RWPE2 (cell line): ENCODE measurements at regions not wholly inside any gene's neighbourhood (a gene's known extent, or its start where the extent isn't known, plus 50 kb on each side); places are given as distances from the start of the nearest gene placed in this dataset.

Source experiments
- ATAC-seq: fragments of 200-7000 bp; cut with Tn5 transposase; 3 replicates; pipeline ENCODE4 v1.9.1; 2021; ENCODE audit warnings: low read depth
- DNase-seq: peaks from one replicate; pipeline ENCODE4 v3.0.0-alpha.2; 2020; ENCODE audit warnings: low spot score
- H3K27ac ChIP-seq: fragments of 450-650 bp; 2 replicates; pipeline ENCODE4 v1.5.1; 2017; ENCODE audit warnings: mild to moderate bottlenecking; ENCODE audit not compliant: poor library complexity, severe bottlenecking
- H3K27me3 ChIP-seq: fragments of 250-450 bp; sonication (Bioruptor Pico); 2 replicates; pipeline ENCODE4 v1.5.1; 2021; ENCODE audit warnings: mild to moderate bottlenecking, moderate library complexity; ENCODE audit not compliant: insufficient read depth, poor library complexity, severe bottlenecking
- H3K36me3 ChIP-seq: fragments of 250-450 bp; sonication (Bioruptor Pico); 2 replicates; pipeline ENCODE4 v1.5.1; 2020; ENCODE audit warnings: low read depth, mild to moderate bottlenecking, moderate library complexity
- H3K4me1 ChIP-seq: fragments of 250-450 bp; sonication (Bioruptor Pico); 2 replicates; pipeline ENCODE4 v1.5.1; 2021; ENCODE audit warnings: mild to moderate bottlenecking, moderate library complexity; ENCODE audit not compliant: insufficient read depth, poor library complexity, severe bottlenecking
- H3K4me3 ChIP-seq: fragments of 250-450 bp; sonication (Bioruptor Pico); 2 replicates; pipeline ENCODE4 v1.5.1; 2021; ENCODE audit warnings: mild to moderate bottlenecking, moderate library complexity; ENCODE audit not compliant: severe bottlenecking
- H3K9me3 ChIP-seq: fragments of 250-450 bp; sonication (Bioruptor Pico); 2 replicates; pipeline ENCODE4 v1.5.1; 2021; ENCODE audit warnings: mild to moderate bottlenecking, moderate library complexity; ENCODE audit not compliant: severe bottlenecking
- TF ChIP-seq, protein P1 (sequence below): fragments of 450-650 bp; IDR thresholded peaks from one replicate; pipeline ENCODE4 v1.5.1; 2017; ENCODE audit warnings: mild to moderate bottlenecking, moderate library complexity; ENCODE audit not compliant: poor library complexity, severe bottlenecking

GRCh38 chr3:130255442-130255841, 90.0 kb upstream of the COL6A5 start:
- Histone ChIP-seq H3K4me3 (no peak overlapping the region), H3K4me1 (no peaks in the 10 kb centered on the region), H3K36me3 (no peaks in the 10 kb centered on the region), H3K9me3 (no peaks in the 10 kb centered on the region), H3K27me3 (peaks cover 9% of the 10 kb centered on the region), H3K27ac (no peak overlapping the region)
- no peak for DNase-seq
- no peak for ATAC-seq
- TF ChIP-seq, protein P1, sequence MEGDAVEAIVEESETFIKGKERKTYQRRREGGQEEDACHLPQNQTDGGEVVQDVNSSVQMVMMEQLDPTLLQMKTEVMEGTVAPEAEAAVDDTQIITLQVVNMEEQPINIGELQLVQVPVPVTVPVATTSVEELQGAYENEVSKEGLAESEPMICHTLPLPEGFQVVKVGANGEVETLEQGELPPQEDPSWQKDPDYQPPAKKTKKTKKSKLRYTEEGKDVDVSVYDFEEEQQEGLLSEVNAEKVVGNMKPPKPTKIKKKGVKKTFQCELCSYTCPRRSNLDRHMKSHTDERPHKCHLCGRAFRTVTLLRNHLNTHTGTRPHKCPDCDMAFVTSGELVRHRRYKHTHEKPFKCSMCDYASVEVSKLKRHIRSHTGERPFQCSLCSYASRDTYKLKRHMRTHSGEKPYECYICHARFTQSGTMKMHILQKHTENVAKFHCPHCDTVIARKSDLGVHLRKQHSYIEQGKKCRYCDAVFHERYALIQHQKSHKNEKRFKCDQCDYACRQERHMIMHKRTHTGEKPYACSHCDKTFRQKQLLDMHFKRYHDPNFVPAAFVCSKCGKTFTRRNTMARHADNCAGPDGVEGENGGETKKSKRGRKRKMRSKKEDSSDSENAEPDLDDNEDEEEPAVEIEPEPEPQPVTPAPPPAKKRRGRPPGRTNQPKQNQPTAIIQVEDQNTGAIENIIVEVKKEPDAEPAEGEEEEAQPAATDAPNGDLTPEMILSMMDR, result no peak

- Histone ChIP-seq H3K27ac (no peak overlapping the region), H3K36me3 (no peaks in the 10 kb centered on the region), H3K27me3 (peaks cover 9% of the 10 kb centered on the region), H3K4me3 (no peak overlapping the region), H3K4me1 (no peaks in the 10 kb centered on the region), H3K9me3 (no peaks in the 10 kb centered on the region)
- ATAC-seq (no peak), DNase-seq (no peak)
- TF ChIP-seq, protein P1, result no peak
Observed at GRCh38 chr3:130256821-130257340, 88.6 kb upstream of the COL6A5 start.

- no peaks in the 10 kb centered on the region for H3K4me1 ChIP-seq
- TF ChIP-seq, protein P1, result no peak
- H3K9me3 ChIP-seq, result no peaks in the 10 kb centered on the region
Observed at GRCh38 chr3:130258532-130258952, 86.9 kb upstream of the COL6A5 start.

GRCh38 chr3:130259166-130259874, 86.2 kb upstream of the COL6A5 start:
- Histone ChIP-seq H3K9me3 (no peaks in the 10 kb centered on the region), H3K4me3 (no peak overlapping the region), H3K27ac (no peak overlapping the region), H3K27me3 (peaks cover 5% of the 10 kb centered on the region), H3K4me1 (no peaks in the 10 kb centered on the region), H3K36me3 (no peaks in the 10 kb centered on the region)
- no peak for ATAC-seq
- DNase-seq, result no peak
- TF ChIP-seq, protein P1, result no peak

More at GRCh38 chr3:130258532-130258952, 86.9 kb upstream of the COL6A5 start:
- no peak overlapping the region for H3K4me3 ChIP-seq
- ATAC-seq (no peak), DNase-seq (no peak)
- no peak overlapping the region for H3K27ac ChIP-seq
- peaks cover 5% of the 10 kb centered on the region for H3K27me3 ChIP-seq
- H3K36me3 ChIP-seq, result no peaks in the 10 kb centered on the region

GRCh38 chr3:130260918-130261317, 84.6 kb upstream of the COL6A5 start:
- no peak for DNase-seq
- Histone ChIP-seq H3K4me1 (no peaks in the 10 kb centered on the region), H3K27me3 (peaks cover 5% of the 10 kb centered on the region), H3K9me3 (no peaks in the 10 kb centered on the region), H3K27ac (no peak overlapping the region), H3K4me3 (no peak overlapping the region), H3K36me3 (no peaks in the 10 kb centered on the region)
- TF ChIP-seq, protein P1, result no peak
- ATAC-seq, result no peak
